ENCODE measurements at regions not wholly inside any gene's neighbourhood (a gene's known extent, or its start where the extent isn't known, plus 50 kb on each side); places are given as distances from the start of the nearest gene placed in this dataset.

- TF ChIP-seq CTCF (optimal IDR thresholded peaks at IDR 0.05 in 1 of 3, IDR thresholded peaks at IDR 0.05 in 1 of 3, conservative IDR thresholded peaks at IDR 0.05 in 1 of 3; ENCODE audit: extremely low read depth in 1 of 3, insufficient read depth in 2 of 3, low read length in 3 of 3) (no peak), EZH2 (IDR thresholded peaks at IDR 0.05; ENCODE audit: low read length) (no peak)
These were observed 338.8 kb downstream of the BCOR start for GRCh38 chrX:39758791-39759525.

All from keratinocyte (primary cell).